ENCODE measurements at regions not wholly inside any gene's neighbourhood (a gene's known extent, or its start where the extent isn't known, plus 50 kb on each side); places are given as distances from the start of the nearest gene placed in this dataset.

DNA sequence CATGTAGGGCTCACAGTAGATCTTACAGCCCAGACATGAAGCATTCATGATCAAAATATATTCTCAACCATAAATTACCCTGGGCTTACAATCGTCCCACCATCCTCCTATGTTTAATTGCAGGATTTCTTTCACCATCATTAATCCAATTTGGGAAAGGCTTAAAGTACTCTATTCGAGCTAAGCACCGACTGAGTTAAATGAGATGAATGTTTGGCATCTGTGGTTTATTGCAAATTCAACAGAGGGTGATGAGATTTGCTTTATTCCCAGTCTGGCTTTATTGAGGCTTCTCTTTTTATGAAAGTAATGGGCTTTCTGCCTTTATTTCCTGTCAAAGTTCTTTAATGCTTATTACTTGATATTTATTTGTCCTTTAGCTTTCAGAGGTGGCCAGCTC, 159.0 kb downstream of the METTL4 start:
- TF ChIP-seq, protein P1, sequence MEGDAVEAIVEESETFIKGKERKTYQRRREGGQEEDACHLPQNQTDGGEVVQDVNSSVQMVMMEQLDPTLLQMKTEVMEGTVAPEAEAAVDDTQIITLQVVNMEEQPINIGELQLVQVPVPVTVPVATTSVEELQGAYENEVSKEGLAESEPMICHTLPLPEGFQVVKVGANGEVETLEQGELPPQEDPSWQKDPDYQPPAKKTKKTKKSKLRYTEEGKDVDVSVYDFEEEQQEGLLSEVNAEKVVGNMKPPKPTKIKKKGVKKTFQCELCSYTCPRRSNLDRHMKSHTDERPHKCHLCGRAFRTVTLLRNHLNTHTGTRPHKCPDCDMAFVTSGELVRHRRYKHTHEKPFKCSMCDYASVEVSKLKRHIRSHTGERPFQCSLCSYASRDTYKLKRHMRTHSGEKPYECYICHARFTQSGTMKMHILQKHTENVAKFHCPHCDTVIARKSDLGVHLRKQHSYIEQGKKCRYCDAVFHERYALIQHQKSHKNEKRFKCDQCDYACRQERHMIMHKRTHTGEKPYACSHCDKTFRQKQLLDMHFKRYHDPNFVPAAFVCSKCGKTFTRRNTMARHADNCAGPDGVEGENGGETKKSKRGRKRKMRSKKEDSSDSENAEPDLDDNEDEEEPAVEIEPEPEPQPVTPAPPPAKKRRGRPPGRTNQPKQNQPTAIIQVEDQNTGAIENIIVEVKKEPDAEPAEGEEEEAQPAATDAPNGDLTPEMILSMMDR (IDR thresholded peaks at IDR 0.05): no peak

DNA sequence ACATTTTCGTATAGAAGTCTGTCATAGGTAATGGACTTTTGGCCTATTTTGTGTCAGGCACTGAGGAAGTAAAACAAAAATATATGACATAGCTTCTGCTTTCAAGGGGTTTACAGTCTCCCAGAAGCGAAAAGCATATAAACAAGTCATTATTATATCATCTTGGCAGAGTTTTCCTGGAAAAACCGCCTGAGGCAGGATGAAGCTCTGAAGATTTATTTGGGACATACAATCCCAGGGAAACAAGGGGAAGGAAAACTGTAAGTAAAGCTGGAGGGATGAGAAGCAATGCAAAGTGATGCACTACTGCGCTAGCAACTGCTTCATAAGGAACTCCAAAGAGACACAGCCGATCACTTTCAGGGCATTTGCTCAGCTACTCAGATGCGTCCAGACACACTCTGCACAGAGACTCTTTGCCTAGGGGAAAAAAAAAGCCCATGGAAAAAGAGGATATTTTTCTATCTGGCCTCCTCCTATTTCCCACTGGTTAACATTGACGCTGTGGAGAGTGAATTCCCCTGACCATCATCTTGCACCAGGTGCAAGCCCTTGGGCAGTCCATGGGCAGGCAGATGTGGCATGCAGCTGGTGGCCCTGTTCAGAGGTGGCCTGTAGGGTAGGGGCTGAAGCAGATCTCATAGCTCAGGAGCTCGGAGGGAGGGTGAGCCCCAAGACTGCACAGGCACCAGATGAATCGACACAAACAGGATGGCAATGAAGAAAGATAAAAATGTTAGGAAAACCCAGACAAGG, 158.1 kb downstream of the METTL4 start:
- TF ChIP-seq, protein P1 (IDR thresholded peaks at IDR 0.05): no peak

DNA sequence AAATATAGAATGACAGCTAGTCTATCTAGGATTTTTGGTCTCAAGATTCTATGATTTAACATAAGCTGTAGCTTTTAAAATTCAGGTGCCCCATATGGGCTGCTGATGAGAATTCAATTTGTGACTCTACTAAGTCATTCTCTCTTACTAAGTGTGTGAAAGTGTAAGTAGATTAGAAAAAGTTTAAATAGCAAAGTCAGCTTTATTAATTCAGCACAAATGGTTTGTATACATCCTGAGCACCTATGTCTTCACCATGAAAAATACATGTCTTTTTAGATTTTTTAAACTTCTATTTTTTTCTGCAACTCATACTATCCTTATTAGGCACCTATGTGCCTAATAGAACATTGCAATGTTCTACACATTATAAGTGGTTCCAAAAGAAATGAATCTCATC, 157.1 kb downstream of the METTL4 start:
- TF ChIP-seq, protein P1 (IDR thresholded peaks at IDR 0.05): no peak

DNA sequence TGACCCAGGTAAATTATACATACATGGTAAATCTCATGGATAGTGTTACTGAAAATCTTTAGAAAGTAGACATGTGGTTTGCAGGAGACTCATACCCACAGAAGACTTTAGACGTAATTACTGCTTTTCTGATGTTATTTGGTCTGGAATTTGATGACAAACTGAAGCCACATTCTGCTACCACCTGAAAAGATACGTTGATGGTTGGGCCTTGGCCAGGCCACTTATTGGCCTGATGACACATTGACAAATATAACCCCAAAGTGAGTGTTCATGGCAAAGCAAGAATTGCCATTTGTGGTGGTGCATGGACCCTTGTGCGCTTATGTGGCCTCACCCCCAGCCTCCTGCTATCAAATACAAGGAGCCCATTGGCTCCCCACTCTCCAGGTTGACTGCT, 155.6 kb downstream of the METTL4 start:
- TF ChIP-seq, protein P1 (IDR thresholded peaks at IDR 0.05): no peak

DNA sequence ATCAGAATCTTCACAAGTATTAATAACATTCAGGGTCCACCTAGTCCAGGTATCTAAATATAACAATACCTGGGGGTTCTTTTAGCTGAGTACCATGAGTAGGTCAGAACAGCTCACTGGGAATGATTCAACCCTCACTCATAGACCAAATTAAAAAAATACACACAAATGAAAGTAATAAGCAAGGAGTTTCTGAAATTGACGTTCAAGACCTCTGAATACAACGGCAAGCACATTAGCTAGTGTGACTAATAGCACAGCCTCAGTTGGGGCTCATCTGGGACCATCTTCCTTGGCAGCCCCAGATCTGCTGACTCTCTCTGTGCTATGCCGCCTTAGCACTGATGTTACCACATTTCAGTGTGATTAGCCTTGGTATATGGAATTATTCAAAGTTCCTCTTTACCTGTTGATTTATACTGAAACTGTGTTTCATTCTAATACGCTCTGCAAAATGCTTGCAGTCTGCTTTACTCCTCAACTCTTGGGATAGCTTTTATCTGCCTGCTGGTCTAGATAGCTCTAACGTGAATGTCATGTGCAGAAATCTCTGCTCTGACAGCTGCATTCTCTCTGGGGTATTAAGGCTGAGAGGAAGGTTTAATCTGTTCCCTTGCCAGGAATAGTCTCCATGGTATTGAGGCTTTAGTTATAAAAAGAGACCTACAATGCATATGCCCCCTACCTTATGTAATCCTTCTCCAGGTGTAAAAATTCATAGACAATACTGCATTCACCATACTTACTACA, 153.3 kb downstream of the METTL4 start:
- TF ChIP-seq, protein P1 (IDR thresholded peaks at IDR 0.05): no peak

DNA sequence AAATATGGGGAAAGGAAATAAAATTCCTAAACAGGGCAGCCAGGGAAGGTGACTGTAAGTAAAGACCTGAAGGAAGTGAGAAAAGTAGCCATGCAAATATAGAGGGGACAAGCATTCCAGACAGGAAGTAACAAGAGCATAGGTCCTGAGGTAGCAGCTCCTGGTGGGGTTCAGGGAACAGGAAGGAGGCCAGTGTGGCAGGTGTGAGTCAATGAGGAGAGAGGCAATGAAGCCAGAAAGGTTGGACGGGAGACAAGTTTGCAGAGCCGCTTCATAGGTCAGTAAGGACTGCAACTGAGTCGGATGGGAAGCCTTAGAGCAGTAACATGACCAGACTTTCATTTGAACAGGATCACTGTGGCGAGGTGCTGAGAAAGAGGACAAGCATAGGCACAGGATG, 150.9 kb downstream of the METTL4 start:
- TF ChIP-seq, protein P1 (IDR thresholded peaks at IDR 0.05): no peak

DNA sequence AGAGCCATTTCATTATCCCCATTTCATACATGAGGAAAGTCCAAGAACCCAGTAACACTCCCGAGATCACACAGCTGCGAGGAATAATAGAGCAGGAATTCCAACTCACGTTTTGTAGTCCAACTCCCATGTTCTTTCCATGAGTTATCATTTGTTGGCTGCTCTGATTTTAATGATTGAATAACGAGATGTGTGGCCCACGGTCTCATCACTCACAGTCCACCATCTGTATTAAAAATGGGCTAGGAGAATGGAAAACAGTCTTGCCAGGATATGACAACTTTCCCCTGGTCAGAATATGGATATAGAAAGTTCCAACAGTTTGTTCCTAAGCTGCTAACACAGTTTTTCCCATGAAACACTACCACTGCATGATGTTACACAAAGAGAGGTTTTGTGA, 147.5 kb downstream of the METTL4 start:
- TF ChIP-seq, protein P1 (IDR thresholded peaks at IDR 0.05): no peak

Data from LNCAP (cell line).